ENCODE measurements at regions not wholly inside any gene's neighbourhood (a gene's known extent, or its start where the extent isn't known, plus 50 kb on each side); places are given as distances from the start of the nearest gene placed in this dataset.

- no peak for TF ChIP-seq CTCF (IDR thresholded peaks at IDR 0.05; ENCODE audit: insufficient read depth, low read length)
- no peak overlapping the region for H3K4me3 ChIP-seq (ENCODE audit: low read depth, low read length)
- DNase-seq (ENCODE audit: low read depth): no peak
Observed at GRCh38 chr10:45204954-45205775, 110.2 kb downstream of the OR13A1 start.

- no peak for DNase-seq (ENCODE audit: low read depth)
- no peak for TF ChIP-seq CTCF (IDR thresholded peaks at IDR 0.05; ENCODE audit: insufficient read depth, low read length)
Observed at GRCh38 chr10:45209888-45210287, 105.5 kb downstream of the OR13A1 start.

GRCh38 chr10:45211576-45211975 is 103.8 kb downstream of the OR13A1 start:
- DNase-seq (ENCODE audit: low read depth): no peak
- TF ChIP-seq CTCF (IDR thresholded peaks at IDR 0.05; ENCODE audit: insufficient read depth, low read length): no peak
- no peak overlapping the region for H3K4me3 ChIP-seq (ENCODE audit: low read depth, low read length)

More at GRCh38 chr10:45209888-45210287, 105.5 kb downstream of the OR13A1 start:
- no peak overlapping the region for H3K4me3 ChIP-seq (ENCODE audit: low read depth, low read length)

GRCh38 chr10:45219416-45219815 is 96.0 kb downstream of the OR13A1 start:
- no peak overlapping the region for H3K4me3 ChIP-seq (ENCODE audit: low read depth, low read length)
- no peak for TF ChIP-seq CTCF (IDR thresholded peaks at IDR 0.05; ENCODE audit: insufficient read depth, low read length)
- no peak for DNase-seq (ENCODE audit: low read depth)

GRCh38 chr10:45220931-45221330 is 94.5 kb downstream of the OR13A1 start:
- DNase-seq (ENCODE audit: low read depth): no peak
- TF ChIP-seq CTCF (IDR thresholded peaks at IDR 0.05; ENCODE audit: insufficient read depth, low read length): no peak
- H3K4me3 ChIP-seq (ENCODE audit: low read depth, low read length): no peak overlapping the region

- H3K4me3 ChIP-seq (ENCODE audit: low read depth, low read length): no peak overlapping the region
- TF ChIP-seq CTCF (IDR thresholded peaks at IDR 0.05; ENCODE audit: insufficient read depth, low read length): no peak
- no peak for DNase-seq (ENCODE audit: low read depth)
Observed at GRCh38 chr10:45224219-45224841, 91.1 kb downstream of the OR13A1 start.
